ENCODE measurements at regions not wholly inside any gene's neighbourhood (a gene's known extent, or its start where the extent isn't known, plus 50 kb on each side); places are given as distances from the start of the nearest gene placed in this dataset.

DNA sequence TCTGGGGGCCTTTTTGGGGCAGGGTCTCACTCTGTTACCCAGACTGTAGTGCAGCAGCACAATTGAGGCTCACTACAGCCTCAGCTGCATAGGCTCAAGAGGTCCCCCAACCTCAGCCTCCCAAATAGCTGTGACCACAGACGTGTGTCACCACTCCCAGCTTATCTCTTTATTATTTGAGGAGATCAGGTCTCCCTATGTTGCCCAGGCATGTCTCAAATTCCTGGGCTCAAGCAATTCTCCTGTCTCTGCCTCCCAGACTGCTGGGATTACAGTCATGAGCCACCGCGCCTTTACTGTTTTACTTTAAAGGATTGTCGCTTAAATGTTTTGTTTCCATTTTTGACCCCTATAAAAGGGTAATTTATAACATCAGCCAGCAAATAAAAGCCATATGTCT is 502.6 kb upstream of the AUTS2 start:
- TF ChIP-seq, protein P1, sequence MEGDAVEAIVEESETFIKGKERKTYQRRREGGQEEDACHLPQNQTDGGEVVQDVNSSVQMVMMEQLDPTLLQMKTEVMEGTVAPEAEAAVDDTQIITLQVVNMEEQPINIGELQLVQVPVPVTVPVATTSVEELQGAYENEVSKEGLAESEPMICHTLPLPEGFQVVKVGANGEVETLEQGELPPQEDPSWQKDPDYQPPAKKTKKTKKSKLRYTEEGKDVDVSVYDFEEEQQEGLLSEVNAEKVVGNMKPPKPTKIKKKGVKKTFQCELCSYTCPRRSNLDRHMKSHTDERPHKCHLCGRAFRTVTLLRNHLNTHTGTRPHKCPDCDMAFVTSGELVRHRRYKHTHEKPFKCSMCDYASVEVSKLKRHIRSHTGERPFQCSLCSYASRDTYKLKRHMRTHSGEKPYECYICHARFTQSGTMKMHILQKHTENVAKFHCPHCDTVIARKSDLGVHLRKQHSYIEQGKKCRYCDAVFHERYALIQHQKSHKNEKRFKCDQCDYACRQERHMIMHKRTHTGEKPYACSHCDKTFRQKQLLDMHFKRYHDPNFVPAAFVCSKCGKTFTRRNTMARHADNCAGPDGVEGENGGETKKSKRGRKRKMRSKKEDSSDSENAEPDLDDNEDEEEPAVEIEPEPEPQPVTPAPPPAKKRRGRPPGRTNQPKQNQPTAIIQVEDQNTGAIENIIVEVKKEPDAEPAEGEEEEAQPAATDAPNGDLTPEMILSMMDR (IDR thresholded peaks at IDR 0.05; ENCODE audit: low read depth, low read length), result no peak
- no peak for TF ChIP-seq EZH2phosphoT487 (IDR thresholded peaks at IDR 0.05; ENCODE audit: low read depth)

Measured in OCI-LY3 (cell line).